GM06990 (cell line): ENCODE measurements at regions not wholly inside any gene's neighbourhood (a gene's known extent, or its start where the extent isn't known, plus 50 kb on each side); places are given as distances from the start of the nearest gene placed in this dataset.

Source experiments
- DNase-seq: peaks from one replicate; pipeline ENCODE4 v3.0.0-alpha.2; 2011; ENCODE audit not compliant: insufficient read length; ENCODE audit errors: extremely low read depth
- H3K27me3 ChIP-seq: replicated peaks from 2 replicates; pipeline ENCODE4 v1.6.0; 2011; ENCODE audit warnings: low read length; ENCODE audit not compliant: control insufficient read depth, insufficient read depth
- H3K36me3 ChIP-seq: 2 replicates; pipeline ENCODE4 v1.5.1; 2011; ENCODE audit warnings: low read length; ENCODE audit not compliant: control insufficient read depth, insufficient read depth
- H3K4me3 ChIP-seq: replicated peaks from 2 replicates; pipeline ENCODE4 v1.5.1; 2011; ENCODE audit warnings: low read depth, mild to moderate bottlenecking, control low read depth, low read length
- TF ChIP-seq, protein P1 (sequence below): IDR thresholded peaks from 2 replicates; pipeline ENCODE4 v1.5.1; 2011; ENCODE audit warnings: low read length, control low read depth, mild to moderate bottlenecking, inconsistent platforms; ENCODE audit not compliant: insufficient read depth, poor library complexity, severe bottlenecking

DNA sequence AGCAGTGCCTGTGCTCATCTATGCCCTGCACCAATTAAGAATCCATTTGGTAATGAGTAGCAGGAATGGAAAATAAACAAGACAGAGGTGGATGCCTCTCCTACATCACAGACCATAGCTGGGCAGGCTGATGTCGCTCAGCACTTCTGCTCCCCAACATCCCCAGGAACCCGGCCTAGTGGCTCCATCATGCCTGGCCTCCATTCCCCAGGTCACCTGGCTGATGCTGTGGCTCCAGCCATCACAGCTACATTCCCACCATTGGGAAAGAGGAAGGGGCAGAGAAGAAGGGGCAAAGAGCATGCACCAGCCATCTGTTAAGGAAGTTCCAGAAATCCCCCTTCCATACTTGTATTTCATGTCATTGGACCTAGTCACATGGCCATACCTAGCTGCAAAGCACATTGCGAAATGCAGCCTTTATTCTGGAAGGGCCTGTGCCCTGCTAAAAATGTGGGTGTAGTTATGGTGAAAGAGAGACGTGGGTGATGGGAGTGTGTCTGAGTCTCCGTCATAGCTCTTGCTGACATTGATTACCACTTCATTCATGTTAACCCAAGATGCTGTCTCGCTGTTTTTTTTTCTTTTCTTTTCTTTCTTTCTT, 86.1 kb upstream of the ADAMTS2 start:
- H3K36me3 ChIP-seq, result no peaks in the 10 kb centered on the region
- TF ChIP-seq, protein P1, sequence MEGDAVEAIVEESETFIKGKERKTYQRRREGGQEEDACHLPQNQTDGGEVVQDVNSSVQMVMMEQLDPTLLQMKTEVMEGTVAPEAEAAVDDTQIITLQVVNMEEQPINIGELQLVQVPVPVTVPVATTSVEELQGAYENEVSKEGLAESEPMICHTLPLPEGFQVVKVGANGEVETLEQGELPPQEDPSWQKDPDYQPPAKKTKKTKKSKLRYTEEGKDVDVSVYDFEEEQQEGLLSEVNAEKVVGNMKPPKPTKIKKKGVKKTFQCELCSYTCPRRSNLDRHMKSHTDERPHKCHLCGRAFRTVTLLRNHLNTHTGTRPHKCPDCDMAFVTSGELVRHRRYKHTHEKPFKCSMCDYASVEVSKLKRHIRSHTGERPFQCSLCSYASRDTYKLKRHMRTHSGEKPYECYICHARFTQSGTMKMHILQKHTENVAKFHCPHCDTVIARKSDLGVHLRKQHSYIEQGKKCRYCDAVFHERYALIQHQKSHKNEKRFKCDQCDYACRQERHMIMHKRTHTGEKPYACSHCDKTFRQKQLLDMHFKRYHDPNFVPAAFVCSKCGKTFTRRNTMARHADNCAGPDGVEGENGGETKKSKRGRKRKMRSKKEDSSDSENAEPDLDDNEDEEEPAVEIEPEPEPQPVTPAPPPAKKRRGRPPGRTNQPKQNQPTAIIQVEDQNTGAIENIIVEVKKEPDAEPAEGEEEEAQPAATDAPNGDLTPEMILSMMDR, result no peak
- DNase-seq, result no peak
- no peaks in the 10 kb centered on the region for H3K27me3 ChIP-seq
- H3K4me3 ChIP-seq, result no peak overlapping the region

DNA sequence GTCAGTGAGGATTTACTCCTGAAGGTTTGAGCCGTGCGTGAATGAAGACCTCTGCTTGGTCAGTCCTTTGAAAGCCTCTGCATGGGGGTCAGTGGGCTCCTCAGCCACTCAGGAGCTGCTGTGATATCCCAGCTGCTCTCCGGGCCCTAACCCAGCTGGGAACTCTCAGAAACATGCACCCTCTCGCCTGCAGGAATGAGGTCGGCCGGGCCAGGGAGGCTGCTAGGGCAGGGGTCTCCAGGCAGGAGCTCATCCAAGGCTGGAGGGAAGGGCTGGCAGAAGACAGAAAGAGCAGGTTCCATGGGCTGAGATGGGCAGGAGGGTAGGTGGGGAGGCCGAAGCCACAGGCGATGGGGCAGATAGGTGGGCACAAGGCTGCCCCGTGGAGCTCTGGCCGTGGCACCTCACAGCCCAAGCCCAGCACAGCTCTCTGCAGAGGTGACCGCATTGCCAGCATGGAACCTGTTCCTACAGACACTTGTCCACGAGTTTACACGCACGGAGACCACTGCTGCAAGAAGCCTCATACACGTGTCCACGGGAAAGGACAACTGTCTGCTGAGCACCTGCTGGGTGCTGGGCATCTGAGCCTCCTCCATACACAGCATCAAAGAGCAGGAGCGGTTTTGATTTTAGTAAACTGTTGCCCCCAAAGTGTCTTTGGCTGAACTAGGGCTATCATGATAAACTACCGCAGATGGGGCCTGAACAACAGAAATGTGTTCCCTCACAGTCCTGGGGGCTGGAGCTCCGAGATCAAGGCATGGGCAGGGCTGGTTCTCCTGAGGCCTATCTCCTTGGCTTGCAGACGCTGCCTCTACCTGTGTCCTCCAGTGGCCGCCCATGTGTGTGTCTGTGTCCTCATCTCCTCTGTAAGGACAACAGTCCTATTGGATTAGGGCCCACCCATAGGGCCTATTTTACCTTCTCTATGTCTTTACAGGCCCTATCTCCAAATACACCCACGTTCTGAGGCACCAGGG, 85.2 kb upstream of the ADAMTS2 start:
- no peak for DNase-seq
- no peaks in the 10 kb centered on the region for H3K27me3 ChIP-seq
- H3K4me3 ChIP-seq, result no peak overlapping the region
- TF ChIP-seq, protein P1, result no peak
- H3K36me3 ChIP-seq, result no peaks in the 10 kb centered on the region

DNA sequence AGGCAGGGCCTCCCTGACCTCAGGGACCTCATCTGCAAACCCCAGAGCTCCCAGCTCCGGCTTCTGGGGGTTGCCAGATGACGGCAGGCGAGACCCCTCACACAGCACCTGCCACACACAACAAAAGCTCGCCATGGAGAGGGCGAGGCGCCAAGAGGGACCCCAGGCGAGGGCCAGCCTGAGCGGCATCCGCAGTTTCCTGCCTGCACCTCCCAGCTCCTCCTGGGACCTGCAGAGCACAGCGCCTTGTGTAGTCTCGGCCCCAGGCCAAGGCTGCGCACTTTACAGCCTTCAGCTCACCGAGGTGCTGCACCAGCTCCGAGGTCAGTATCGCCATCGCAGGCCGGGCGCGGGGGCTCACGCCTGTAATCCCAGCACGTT, 82.4 kb upstream of the ADAMTS2 start:
- no peak overlapping the region for H3K4me3 ChIP-seq
- DNase-seq, result no peak
- TF ChIP-seq, protein P1, result no peak
- no peaks in the 10 kb centered on the region for H3K36me3 ChIP-seq
- no peaks in the 10 kb centered on the region for H3K27me3 ChIP-seq

GRCh38 chr5:179427032-179427675, 81.9 kb upstream of the ADAMTS2 start:
- no peak for DNase-seq
- Histone ChIP-seq H3K4me3 (no peak overlapping the region), H3K27me3 (no peaks in the 10 kb centered on the region), H3K36me3 (no peaks in the 10 kb centered on the region)
- TF ChIP-seq, protein P1, result no peak

DNA sequence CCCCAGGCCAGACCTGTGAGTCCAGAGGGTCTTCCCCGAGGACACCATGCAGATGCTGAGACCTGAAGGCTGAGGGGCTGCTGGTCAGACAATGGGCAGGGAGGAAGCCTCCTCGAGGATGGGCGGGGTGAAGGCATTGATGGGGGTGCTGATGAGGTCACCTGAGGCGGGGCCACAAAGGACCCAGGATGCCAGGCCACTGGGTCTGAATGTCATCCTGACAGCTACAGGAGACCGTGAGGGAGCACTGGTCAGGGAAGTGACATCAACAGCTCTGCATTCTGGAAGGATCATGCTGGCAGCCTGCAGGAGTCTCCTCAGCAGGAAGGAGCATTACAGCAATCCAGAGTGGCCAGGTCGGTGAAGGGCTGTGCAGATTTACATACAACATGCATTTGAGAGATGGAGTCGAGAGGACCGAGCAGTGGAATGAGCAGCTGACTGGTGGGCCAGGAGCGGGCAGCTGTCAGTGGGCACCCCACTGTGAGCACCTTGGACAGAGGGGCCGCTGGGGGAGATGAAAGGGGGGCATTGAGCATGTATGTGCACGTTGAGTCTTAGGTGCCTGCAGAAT, 77.7 kb upstream of the ADAMTS2 start:
- no peaks in the 10 kb centered on the region for H3K36me3 ChIP-seq
- H3K4me3 ChIP-seq, result no peak overlapping the region
- H3K27me3 ChIP-seq, result no peaks in the 10 kb centered on the region
- DNase-seq, result no peak
- TF ChIP-seq, protein P1, result no peak
